Activated gamma-delta T cell (primary cell): ENCODE measurements at regions not wholly inside any gene's neighbourhood (a gene's known extent, or its start where the extent isn't known, plus 50 kb on each side); places are given as distances from the start of the nearest gene placed in this dataset.
"Not testable (repeated sequence)": the region's sequence is repeated elsewhere in the genome, so short reads cannot be mapped to it uniquely, and the experiment has no call there.

Source experiments
- DNase-seq: peaks from one replicate; lab custom pipeline; 2025; lab: John Stamatoyannopoulos, UW

DNA sequence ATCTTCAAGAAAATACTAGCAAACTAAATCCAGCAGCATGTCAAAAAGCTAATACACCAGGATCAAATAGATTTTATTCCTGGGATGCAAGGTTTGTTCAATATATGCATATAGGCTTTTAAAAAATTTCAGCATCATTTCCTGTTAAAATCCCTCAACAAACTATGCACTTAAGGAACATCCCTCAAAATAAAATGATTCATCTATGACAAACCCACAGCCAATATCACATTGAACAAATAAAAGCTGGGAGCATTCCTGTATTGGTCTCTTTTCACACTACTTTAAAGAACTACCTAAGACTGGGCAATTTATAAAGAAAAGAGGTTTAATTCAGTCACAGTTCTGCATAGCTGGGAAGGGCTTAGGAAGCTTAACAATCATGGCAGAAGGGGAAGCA, 726.7 kb downstream of the GRXCR1 start:
- no peak for DNase-seq

- DNase-seq = not testable (repeated sequence)
These were observed 745.4 kb downstream of the GRXCR1 start for GRCh38 chr4:43637893-43638292.

- DNase-seq = no peak
These were observed 759.5 kb downstream of the GRXCR1 start for GRCh38 chr4:43651991-43652390.

DNA sequence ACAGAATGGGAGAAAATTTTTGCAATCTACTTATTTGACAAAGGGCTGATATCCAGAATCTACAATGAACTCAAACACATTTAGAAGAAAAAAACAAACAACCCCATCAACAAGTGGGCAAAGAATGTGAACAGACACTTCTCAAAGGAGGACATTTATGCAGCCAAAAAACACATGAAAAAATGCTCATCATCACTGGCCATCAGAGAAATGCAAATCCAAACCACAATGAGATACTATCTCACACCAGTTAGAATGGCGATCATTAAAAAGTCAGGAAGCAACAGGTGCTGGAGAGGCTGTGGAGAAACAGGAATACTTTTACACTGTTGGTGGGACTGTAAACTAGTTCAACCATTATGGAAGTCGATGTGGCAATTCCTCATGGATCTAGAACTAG, 767.0 kb downstream of the GRXCR1 start:
- not testable (repeated sequence) for DNase-seq

- not testable (repeated sequence) for DNase-seq
These were observed 776.2 kb downstream of the KCTD8 start for GRCh38 chr4:43672265-43672885.

- DNase-seq = no peak
These were observed 768.2 kb downstream of the KCTD8 start for GRCh38 chr4:43680421-43680820.

DNA sequence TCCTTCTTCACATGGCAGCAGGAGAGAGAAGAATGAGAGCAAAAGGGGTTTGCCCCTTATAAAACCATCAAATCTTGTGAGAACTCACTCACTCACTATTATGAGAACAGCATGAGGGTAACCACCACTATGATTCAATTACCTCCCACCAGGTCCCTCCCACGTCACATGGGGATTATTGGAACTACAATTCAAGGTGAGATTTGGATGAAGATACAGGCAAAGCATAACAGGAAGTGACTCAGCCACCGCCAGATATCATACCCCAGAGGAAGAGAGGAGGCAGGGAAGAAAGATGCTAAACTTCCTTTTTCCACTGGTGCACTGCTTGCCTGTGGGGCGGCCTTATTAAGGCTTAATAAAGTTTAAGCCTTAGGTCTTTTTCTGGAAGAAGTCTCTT, 766.1 kb downstream of the KCTD8 start:
- no peak for DNase-seq

- no peak for DNase-seq
These were observed 758.5 kb downstream of the KCTD8 start for GRCh38 chr4:43690116-43690515.

DNA sequence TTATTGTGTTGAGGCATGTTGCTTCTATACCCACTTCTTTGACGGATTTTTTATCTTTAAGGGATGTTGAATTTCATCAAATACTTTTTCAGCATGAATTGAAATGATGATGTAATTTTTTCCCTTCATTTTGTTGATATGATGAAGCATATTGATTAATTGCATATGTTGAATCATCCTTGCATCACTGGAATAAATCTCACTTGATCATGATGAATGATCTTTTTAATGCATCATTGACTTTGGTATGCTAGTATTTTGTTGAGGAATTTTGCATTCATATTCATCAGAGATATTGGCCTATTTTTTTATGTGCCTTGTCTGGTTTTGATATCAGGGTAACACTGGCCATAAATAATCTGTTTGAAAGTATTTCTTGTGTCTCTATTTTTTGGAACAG, 754.7 kb downstream of the KCTD8 start:
- no peak for DNase-seq

- DNase-seq = no peak
These were observed 739.2 kb downstream of the KCTD8 start for GRCh38 chr4:43709443-43709842.

GRCh38 chr4:43716721-43717395, 731.8 kb downstream of the KCTD8 start:
- no peak for DNase-seq

GRCh38 chr4:43718369-43718768, 730.2 kb downstream of the KCTD8 start:
- no peak for DNase-seq

DNA sequence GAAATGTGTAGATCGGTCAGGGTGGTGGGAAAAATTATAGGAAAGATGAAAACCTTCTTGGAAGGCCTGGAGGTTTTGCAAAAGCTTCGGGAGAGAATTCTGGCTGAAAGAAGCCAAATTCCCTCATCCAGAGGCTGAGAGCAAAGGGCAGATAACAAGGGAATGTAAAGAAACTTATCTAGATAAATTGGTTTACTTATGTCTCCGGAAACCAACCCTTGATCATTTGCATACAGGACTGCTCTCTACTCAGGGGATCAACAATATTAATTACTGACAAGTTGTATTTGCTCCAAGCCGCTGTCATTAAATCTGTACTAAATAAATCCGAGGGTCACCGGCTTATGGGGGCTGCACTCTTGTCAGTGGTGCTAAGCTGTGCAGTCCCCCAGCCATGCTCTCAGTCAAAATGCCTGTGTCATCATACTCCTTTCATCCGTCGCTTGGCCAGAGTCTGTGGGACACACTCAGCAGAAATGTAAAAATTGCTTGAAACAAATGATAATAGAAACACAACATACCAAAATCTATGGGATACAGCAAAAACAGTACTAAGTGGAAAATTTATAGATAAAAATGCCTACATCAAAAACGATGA, 715.7 kb downstream of the KCTD8 start:
- no peak for DNase-seq

GRCh38 chr4:43742083-43742482, 706.5 kb downstream of the KCTD8 start:
- DNase-seq = no peak

DNA sequence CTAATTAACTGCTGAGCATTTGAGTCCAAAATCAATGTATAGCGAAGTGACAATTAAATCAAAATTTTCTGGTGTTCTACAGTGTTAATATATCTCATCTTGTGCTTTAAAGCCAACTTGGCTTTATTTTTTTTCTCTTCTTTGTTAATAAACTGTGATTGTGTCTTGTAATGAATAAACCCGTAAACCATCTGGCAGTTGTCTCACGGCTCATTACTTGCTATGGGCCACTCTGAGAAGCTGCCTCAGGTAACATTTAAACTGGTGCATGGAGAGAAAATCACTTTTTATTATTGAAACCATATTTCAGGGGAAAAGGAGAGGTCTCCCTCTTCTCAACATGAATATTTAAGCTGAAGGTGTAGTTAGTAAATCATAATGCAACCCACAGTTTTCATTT, 694.0 kb downstream of the KCTD8 start:
- no peak for DNase-seq

- DNase-seq = no peak
These were observed 691.5 kb downstream of the KCTD8 start for GRCh38 chr4:43757147-43757546.

DNA sequence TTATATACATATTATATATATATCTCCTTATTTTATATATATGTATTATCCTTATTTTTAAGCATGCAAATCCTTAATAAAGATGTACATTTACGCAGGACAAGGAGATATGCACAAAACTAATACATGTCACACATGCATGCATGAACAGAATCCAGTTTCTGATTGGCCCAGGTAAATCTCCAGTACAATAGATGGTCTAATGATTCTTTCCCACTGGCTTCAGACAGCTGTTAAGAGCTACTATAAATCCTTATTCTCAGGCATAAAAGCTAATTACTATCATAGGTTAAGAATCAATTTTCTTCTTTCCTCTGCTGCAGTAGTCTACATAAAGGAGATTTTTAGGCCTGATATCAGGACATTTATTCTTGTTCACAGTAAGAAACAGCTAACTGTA, 689.8 kb downstream of the KCTD8 start:
- DNase-seq = no peak

- no peak for DNase-seq
These were observed 685.5 kb downstream of the KCTD8 start for GRCh38 chr4:43763029-43763610.

DNA sequence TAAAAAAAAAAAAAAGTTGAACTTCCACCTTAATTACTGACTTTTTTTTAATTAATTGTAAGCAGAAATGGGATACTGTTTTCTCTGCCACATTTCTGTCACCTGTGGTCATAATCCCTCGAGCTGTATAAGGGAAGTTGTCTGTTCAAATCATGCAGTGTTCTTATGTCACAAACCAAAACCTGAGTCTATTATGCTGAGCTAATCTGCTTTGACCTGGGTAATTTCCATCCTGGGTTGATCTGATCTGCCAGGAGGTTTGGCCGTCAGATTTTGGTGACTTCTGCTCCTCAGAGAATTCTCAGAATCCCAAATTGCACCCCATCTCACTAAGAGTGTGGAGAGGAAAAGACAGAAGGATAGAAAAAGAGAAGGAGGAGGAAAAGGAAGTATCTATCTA, 683.1 kb downstream of the KCTD8 start:
- no peak for DNase-seq

DNA sequence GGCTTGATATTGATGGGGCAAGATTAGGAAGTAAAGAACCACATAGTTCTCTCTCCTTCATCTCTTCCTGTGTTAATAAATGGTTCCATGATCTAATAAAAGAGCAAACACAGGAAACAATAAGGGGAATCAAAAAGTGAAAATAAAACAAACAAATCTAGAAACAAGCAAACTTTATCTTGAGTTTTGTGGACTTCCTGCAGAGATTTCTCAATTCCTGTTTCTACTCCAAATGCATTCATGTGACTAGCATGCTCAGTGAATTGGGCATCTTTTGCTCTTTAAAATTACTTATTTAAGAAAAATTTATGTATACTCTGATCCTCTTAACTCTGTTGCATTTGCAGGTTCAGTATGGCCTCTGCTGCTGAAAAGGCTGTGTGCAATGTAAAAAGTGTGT, 682.0 kb downstream of the KCTD8 start:
- DNase-seq = no peak

- no peak for DNase-seq
These were observed 672.2 kb downstream of the KCTD8 start for GRCh38 chr4:43776371-43776770.

DNA sequence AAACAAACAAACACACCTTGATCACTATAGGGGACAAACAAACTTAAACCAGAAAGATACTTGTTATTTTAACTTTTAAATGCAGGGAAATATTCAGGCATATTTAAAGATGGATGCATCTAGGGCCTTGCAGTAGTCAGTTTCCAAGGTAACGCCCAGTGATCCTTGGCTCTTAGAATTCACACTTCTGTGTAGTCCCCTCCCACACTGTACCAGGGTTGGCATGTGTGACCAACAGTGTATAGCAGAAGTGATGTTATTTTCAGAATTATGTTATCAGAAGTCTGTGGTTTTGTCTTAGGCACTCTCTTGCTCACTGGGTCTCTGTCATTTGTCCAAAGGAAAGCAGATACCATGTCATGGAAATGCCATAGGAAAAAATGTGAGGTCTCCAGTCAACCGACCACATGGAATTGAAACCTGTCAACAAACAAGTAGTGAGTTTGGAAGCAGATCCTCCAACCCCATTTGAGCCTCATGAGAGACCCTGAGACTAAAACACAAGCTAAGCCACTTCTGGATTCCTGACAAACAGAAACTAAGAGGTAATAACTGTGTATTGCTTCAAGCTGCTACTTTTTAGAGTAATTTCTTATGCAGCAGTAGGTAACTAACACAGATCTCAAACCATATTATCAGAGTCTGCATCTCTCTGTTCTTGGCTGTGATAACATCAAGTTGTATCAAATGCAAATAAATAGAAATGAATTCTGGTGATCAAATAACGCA, 670.3 kb downstream of the KCTD8 start:
- DNase-seq = no peak
